IMR-90 (cell line): ENCODE measurements at regions not wholly inside any gene's neighbourhood (a gene's known extent, or its start where the extent isn't known, plus 50 kb on each side); places are given as distances from the start of the nearest gene placed in this dataset.

Source experiments
- ATAC-seq: fragments of 200-7000 bp; cut with Tn5 transposase; 2 replicates; pipeline ENCODE4 v1.9.1; 2020; ENCODE audit warnings: low read depth, mild to moderate bottlenecking, moderate library complexity
- BruUV-seq: library from RNA; stranded (reverse); fragments of 400-500 nt; replicated peaks from 2 replicates; lab custom pipeline; 2021; lab: Mats Ljungman, UMichigan
- CTCF ChIA-PET: fragments of 300-600 bp; formaldehyde crosslinking; extraction: SDS; loops from one replicate; lab custom pipeline; 2021; ENCODE audit warnings: antibody characterized with exemption; lab: Yijun Ruan, JAX
- POLR2A ChIA-PET: fragments of 300-600 bp; sonication (Branson Sonifier 250); formaldehyde crosslinking; loops from one replicate; lab custom pipeline; 2022; ENCODE audit warnings: antibody characterized with exemption; ENCODE audit not compliant: unreplicated experiment; lab: Charles Lee
- DNase-seq: peaks from one replicate; pipeline ENCODE4 v3.0.0; 2013
- H2AFZ ChIP-seq: replicated peaks from 2 replicates; pipeline ENCODE3; 2013; ENCODE audit warnings: low read length, mild to moderate bottlenecking; ENCODE audit not compliant: poor library complexity
- H2AK5ac ChIP-seq: 2 replicates; pipeline ENCODE4 v1.6.1; 2013; ENCODE audit warnings: low read depth, low read length, inconsistent platforms
- H2AK9ac ChIP-seq: replicated peaks from 2 replicates; pipeline ENCODE3; 2013; ENCODE audit warnings: mild to moderate bottlenecking, low read depth, low read length, moderate library complexity; ENCODE audit not compliant: poor library complexity
- H2BK120ac ChIP-seq: 2 replicates; pipeline ENCODE4 v1.6.1; 2013; ENCODE audit warnings: low read depth, low read length, inconsistent platforms
- H2BK15ac ChIP-seq: 3 replicates; pipeline ENCODE4 v1.6.1; 2013; ENCODE audit warnings: low read depth, low read length, inconsistent platforms
- H2BK20ac ChIP-seq: 2 replicates; pipeline ENCODE4 v1.6.1; 2013; ENCODE audit warnings: low read depth, mild to moderate bottlenecking, inconsistent platforms, low read length, moderate library complexity
- H2BK5ac ChIP-seq: 2 replicates; pipeline ENCODE4 v1.6.1; 2013; ENCODE audit warnings: mild to moderate bottlenecking, low read depth, low read length, inconsistent platforms; ENCODE audit not compliant: poor library complexity, severe bottlenecking
- H3K14ac ChIP-seq: replicated peaks from 2 replicates; pipeline ENCODE4 v1.6.1; 2013; ENCODE audit warnings: low read depth, low read length, inconsistent platforms
- H3K18ac ChIP-seq: 2 replicates; pipeline ENCODE4 v1.6.1; 2013; ENCODE audit warnings: low read depth, low read length, control low read depth
- H3K23ac ChIP-seq: 2 replicates; pipeline ENCODE4 v1.6.1; 2013; ENCODE audit warnings: low read depth, low read length, inconsistent platforms
- H3K27ac ChIP-seq: 2 replicates; pipeline ENCODE4 v1.5.1; 2013; ENCODE audit warnings: mild to moderate bottlenecking, control low read depth, low read length; ENCODE audit not compliant: insufficient read depth
- H3K27me3 ChIP-seq: 2 replicates; pipeline ENCODE4 v1.6.1; 2013; ENCODE audit warnings: low read length; ENCODE audit not compliant: control insufficient read depth, insufficient read depth
- H3K36me3 ChIP-seq: 2 replicates; pipeline ENCODE4 v1.6.1; 2013; ENCODE audit warnings: low read length, mixed read lengths; ENCODE audit not compliant: control insufficient read depth, insufficient read depth
- H3K4ac ChIP-seq: 2 replicates; pipeline ENCODE4 v1.6.1; 2013; ENCODE audit warnings: low read depth, low read length, inconsistent platforms
- H3K4me1 ChIP-seq: 2 replicates; pipeline ENCODE4 v1.6.1; 2013; ENCODE audit warnings: low read length, mixed read lengths; ENCODE audit not compliant: control insufficient read depth, insufficient read depth
- H3K4me2 ChIP-seq: 2 replicates; pipeline ENCODE4 v1.6.1; 2013; ENCODE audit warnings: low read depth, mild to moderate bottlenecking, control low read depth, low read length, moderate library complexity
- H3K4me3 ChIP-seq: 2 replicates; pipeline ENCODE4 v1.5.1; 2013; ENCODE audit warnings: low read depth, mild to moderate bottlenecking, control low read depth, low read length, moderate library complexity; ENCODE audit not compliant: insufficient read depth
- H3K56ac ChIP-seq: 2 replicates; pipeline ENCODE4 v1.6.1; 2013; ENCODE audit warnings: low read length, inconsistent platforms; ENCODE audit not compliant: insufficient read depth; ENCODE audit errors: extremely low read depth
- H3K79me1 ChIP-seq, 2 experiments: 2 replicates each; pipeline ENCODE4 v1.6.1; 2013; ENCODE audit warnings: low read length in 2 of 2, inconsistent platforms in 1 of 2, low read depth in 1 of 2
- H3K9ac ChIP-seq: 2 replicates; pipeline ENCODE4 v1.6.1; 2013; ENCODE audit warnings: low read depth, low read length, control low read depth
- H3K9me1 ChIP-seq: 2 replicates; pipeline ENCODE4 v1.6.1; 2013; ENCODE audit warnings: low read length, inconsistent platforms; ENCODE audit not compliant: insufficient read depth
- H3K9me3 ChIP-seq: 2 replicates; pipeline ENCODE4 v1.6.1; 2013; ENCODE audit warnings: low read length; ENCODE audit not compliant: control insufficient read depth, insufficient read depth
- H4K20me1 ChIP-seq: 2 replicates; pipeline ENCODE4 v1.6.1; 2013; ENCODE audit warnings: low read length, inconsistent platforms; ENCODE audit not compliant: insufficient read depth
- H4K5ac ChIP-seq: 2 replicates; pipeline ENCODE4 v1.6.1; 2013; ENCODE audit warnings: mild to moderate bottlenecking, low read depth, low read length, control low read depth
- H4K8ac ChIP-seq, 2 experiments: 2 replicates each; pipeline ENCODE4 v1.6.1; 2013; ENCODE audit warnings: low read depth in 2 of 2, low read length in 2 of 2, control low read depth in 1 of 2, inconsistent platforms in 1 of 2
- H4K91ac ChIP-seq: 2 replicates; pipeline ENCODE4 v1.6.1; 2013; ENCODE audit warnings: low read depth, low read length, inconsistent platforms; ENCODE audit not compliant: insufficient read depth
- BHLHE40 ChIP-seq: fragments of 150-350 bp; IDR thresholded peaks from 2 replicates; pipeline ENCODE4 v1.6.1; 2016; ENCODE audit warnings: mild to moderate bottlenecking, low read depth, low read length
- CEBPB ChIP-seq: IDR thresholded peaks from 2 replicates; pipeline ENCODE4 v1.6.1; 2012; ENCODE audit warnings: low read depth, low read length, improper control_type of control experiment
- CHD1 ChIP-seq: IDR thresholded peaks from 2 replicates; pipeline ENCODE4 v1.6.1; 2012; ENCODE audit warnings: low read depth, low read length, improper control_type of control experiment
- CTCF ChIP-seq: conservative IDR thresholded peaks from 2 replicates; pipeline ENCODE4 v1.5.1; 2012; ENCODE audit warnings: mild to moderate bottlenecking, low read depth, low read length, improper control_type of control experiment
- ELK1 ChIP-seq: fragments of 150-350 bp; IDR thresholded peaks from 2 replicates; pipeline ENCODE4 v1.6.1; 2016; ENCODE audit warnings: low read depth, mild to moderate bottlenecking, low read length, moderate library complexity, borderline replicate concordance
- FOS ChIP-seq: fragments of 150-350 bp; IDR thresholded peaks from 2 replicates; pipeline ENCODE4 v1.6.1; 2016; ENCODE audit warnings: low read depth, low read length
- MAFK ChIP-seq: IDR thresholded peaks from 2 replicates; pipeline ENCODE4 v1.6.1; 2012; ENCODE audit warnings: low read depth, low read length, improper control_type of control experiment
- MAZ ChIP-seq: IDR thresholded peaks from 2 replicates; pipeline ENCODE4 v1.6.1; 2012; ENCODE audit warnings: low read depth, mild to moderate bottlenecking, low read length, improper control_type of control experiment, moderate library complexity, borderline replicate concordance
- MXI1 ChIP-seq: IDR thresholded peaks from 2 replicates; pipeline ENCODE4 v1.6.1; 2012; ENCODE audit warnings: low read depth, mild to moderate bottlenecking, low read length, moderate library complexity, borderline replicate concordance
- NFE2L2 ChIP-seq: fragments of 150-350 bp; IDR thresholded peaks from 2 replicates; pipeline ENCODE4 v1.6.1; 2016; ENCODE audit warnings: low read depth, mild to moderate bottlenecking, low read length
- POLR2A ChIP-seq: IDR thresholded peaks from 2 replicates; pipeline ENCODE4 v1.6.1; 2012; ENCODE audit warnings: mild to moderate bottlenecking, low read depth, low read length
- RAD21 ChIP-seq: IDR thresholded peaks from 2 replicates; pipeline ENCODE4 v1.6.1; 2012; ENCODE audit warnings: low read length, improper control_type of control experiment
- RCOR1 ChIP-seq: IDR thresholded peaks from 2 replicates; pipeline ENCODE4 v1.6.1; 2012; ENCODE audit warnings: mild to moderate bottlenecking, low read length, improper control_type of control experiment; ENCODE audit not compliant: insufficient replicate concordance
- RFX5 ChIP-seq: IDR thresholded peaks from 2 replicates; pipeline ENCODE4 v1.8.0; 2012; ENCODE audit warnings: low read depth, mild to moderate bottlenecking, low read length, moderate library complexity
- SMC3 ChIP-seq: fragments of 150-350 bp; IDR thresholded peaks from 2 replicates; pipeline ENCODE4 v1.6.1; 2016; ENCODE audit warnings: low read depth, mild to moderate bottlenecking, antibody characterized with exemption, low read length, moderate library complexity
- USF2 ChIP-seq: fragments of 150-350 bp; IDR thresholded peaks from 2 replicates; pipeline ENCODE4 v1.6.1; 2017; ENCODE audit warnings: mild to moderate bottlenecking, antibody characterized with exemption, low read length, low read depth
- WGBS, 2 experiments: methylation state at CpG; one replicate each; pipeline versions ENCODE4 v1.1.5 to v1.1.7; 2013; ENCODE audit warnings: missing lambda C conversion rate in 2 of 2; ENCODE audit not compliant: insufficient read length in 1 of 2; ENCODE audit errors: extremely low coverage in 2 of 2; 5-methylcytosine and 5-hydroxymethylcytosine counted together
- dilution Hi-C: fragments of 300-500 bp; cut with HindIII; formaldehyde crosslinking; loops from one replicate; pipeline ENCODE4 v1.14.3; 2018; ENCODE audit warnings: low sequenced_read_pairs; ENCODE audit not compliant: unreplicated experiment
- in situ Hi-C: fragments of 300-500 bp; cut with MboI; formaldehyde crosslinking; loops from 3 replicates; pipeline ENCODE4 v1.14.3; 2019; ENCODE audit warnings: low sequenced_read_pairs, inconsistent platforms, mixed read lengths
- intact Hi-C: fragments of 100-400 bp; cut with micrococcal nuclease; formaldehyde crosslinking; loops from 2 replicates; pipeline ENCODE4 v1.10.0; 2022

GRCh38 chr13:44054525-44054924 is 174.8 kb downstream of the LACC1 start:
- Histone ChIP-seq H4K20me1 (no peaks in the 10 kb centered on the region), H3K9me3 (no peaks in the 10 kb centered on the region), H3K79me1 (no peaks in the 10 kb centered on the region), H3K56ac (no peak overlapping the region), H3K36me3 (no peaks in the 10 kb centered on the region), H3K14ac (no peak overlapping the region), H3K4me3 (no peak overlapping the region), H4K5ac (no peak overlapping the region), H2BK15ac (no peak overlapping the region), H2BK5ac (no peak overlapping the region), H3K4ac (no peak overlapping the region), H3K27me3 (peaks cover 3% of the 10 kb centered on the region; the same call in 1 of the 2 replicates), H3K4me2 (no peak overlapping the region), H3K27ac (no peak overlapping the region), H2BK120ac (no peak overlapping the region), H2BK20ac (no peak overlapping the region), H3K9ac (no peak overlapping the region), H2AFZ (no peak overlapping the region), H2AK5ac (no peak overlapping the region), H3K4me1 (peaks cover 13% of the 10 kb centered on the region), H4K91ac (no peak overlapping the region), H3K23ac (no peak overlapping the region), H2AK9ac (no peak overlapping the region), H4K8ac (no peak overlapping the region), H3K9me1 (peaks cover 6% of the 10 kb centered on the region; the same call in 1 of the 2 replicates), H3K18ac (no peak overlapping the region)
- no TSS peak for BruUV-seq
- dilution Hi-C loops, result no loop called here
- TF ChIP-seq MXI1 (no peak), SMC3 (no peak), CTCF (no peak), RCOR1 (no peak), RFX5 (no peak), MAZ (no peak), MAFK (no peak), POLR2A (no peak), USF2 (no peak), FOS (no peak), ELK1 (no peak), BHLHE40 (no peak), RAD21 (no peak), CHD1 (no peak), NFE2L2 (no peak), CEBPB (no peak)
- ATAC-seq (no peak), DNase-seq (no peak)
- intact Hi-C loops, result loop anchor here (5.0 to 10.0 kb wide), 3 partner anchors 73 to 918 kb away; no protein-coding TSS in a partner anchor
- ChIA-PET POLR2A (no interaction called here), CTCF (no interaction called here)
- WGBS, 2 experiments, result no CpG with 5 or more reads among the region's 1 CpG
- in situ Hi-C loops, result loop anchor here (5.0 kb wide), 1 partner anchor 383 kb away; no protein-coding TSS in a partner anchor
